Effector memory CD4-positive, alpha-beta T cell (primary cell): ENCODE measurements at regions not wholly inside any gene's neighbourhood (a gene's known extent, or its start where the extent isn't known, plus 50 kb on each side); places are given as distances from the start of the nearest gene placed in this dataset.

ENCODE experiments used
- DNase-seq, 3 donors: peaks; one replicate each; pipeline ENCODE4 v3.0.0-alpha.2; 2020
- H3K27ac ChIP-seq: 2 replicates; pipeline ENCODE4 v1.7.0; 2013; ENCODE audit warnings: mild to moderate bottlenecking, low read length, moderate library complexity; ENCODE audit not compliant: insufficient read depth, poor library complexity, severe bottlenecking
- H3K27me3 ChIP-seq: replicated peaks from 2 replicates; pipeline ENCODE4 v1.7.0; 2013; ENCODE audit warnings: mild to moderate bottlenecking, low read length; ENCODE audit not compliant: insufficient read depth, control insufficient read depth, poor library complexity, severe bottlenecking
- H3K36me3 ChIP-seq: 2 replicates; pipeline ENCODE4 v1.7.0; 2013; ENCODE audit warnings: mild to moderate bottlenecking, low read length, moderate library complexity; ENCODE audit not compliant: control insufficient read depth, insufficient read depth
- H3K4me1 ChIP-seq: 2 replicates; pipeline ENCODE4 v1.7.0; 2013; ENCODE audit warnings: low read length, mild to moderate bottlenecking; ENCODE audit not compliant: control insufficient read depth, insufficient read depth, poor library complexity, severe bottlenecking
- H3K4me3 ChIP-seq: 2 replicates; pipeline ENCODE4 v1.7.0; 2013; ENCODE audit warnings: low read length, low read depth, mild to moderate bottlenecking; ENCODE audit not compliant: insufficient read depth, poor library complexity, severe bottlenecking
- H3K9me3 ChIP-seq: 2 replicates; pipeline ENCODE4 v1.7.0; 2013; ENCODE audit warnings: mild to moderate bottlenecking, low read length, moderate library complexity; ENCODE audit not compliant: control insufficient read depth

DNA sequence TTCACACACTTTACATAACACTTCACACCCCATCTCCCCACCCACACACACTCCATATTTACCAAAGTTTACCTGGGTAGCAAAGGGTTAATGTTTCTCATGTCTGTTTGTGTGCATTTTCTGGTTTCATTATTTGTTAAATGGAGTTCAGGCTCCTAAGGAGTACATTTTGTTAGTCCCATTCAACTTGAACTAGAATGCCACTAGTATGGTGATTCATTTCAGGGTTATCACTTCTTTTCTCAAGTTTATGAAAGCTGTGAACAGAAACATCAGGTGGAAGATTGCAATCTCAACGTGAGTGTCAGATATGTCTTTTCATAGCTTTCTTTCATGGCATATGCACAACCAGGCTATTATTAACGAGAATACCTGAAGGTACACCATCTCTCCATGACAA lies 1027.5 kb downstream of the GATA3 start:
- Histone ChIP-seq H3K9me3 (no peaks in the 10 kb centered on the region), H3K4me1 (no peaks in the 10 kb centered on the region), H3K36me3 (no peaks in the 10 kb centered on the region), H3K27ac (no peak overlapping the region), H3K4me3 (no peak overlapping the region), H3K27me3 (no peaks in the 10 kb centered on the region)
- DNase-seq = no peak

DNA sequence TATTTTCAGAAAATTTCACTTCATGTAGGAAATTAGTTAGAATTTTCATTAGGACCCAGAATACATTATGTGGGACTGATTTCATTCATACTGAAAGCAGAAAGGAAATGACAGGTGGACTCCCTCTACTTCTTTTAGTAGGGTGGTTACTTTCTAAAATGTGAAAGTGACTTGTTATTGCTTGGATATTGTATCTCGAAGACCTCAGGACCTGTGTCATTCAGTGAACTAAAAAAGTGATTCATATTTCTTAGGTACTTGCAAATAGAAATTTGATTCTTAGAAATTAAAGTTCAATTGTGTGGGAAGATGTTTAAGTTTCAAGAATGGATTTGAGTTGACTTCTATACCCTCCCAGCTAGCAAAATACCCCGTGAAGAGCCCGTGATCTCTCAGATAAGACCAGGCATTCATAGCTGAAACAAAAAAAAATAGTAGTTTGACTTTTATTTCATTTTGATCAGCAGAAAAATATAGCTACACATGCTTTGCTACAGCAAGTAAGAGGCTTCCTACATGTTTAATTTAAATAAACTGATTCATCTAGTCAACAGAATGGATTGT lies 1037.1 kb downstream of the GATA3 start:
- Histone ChIP-seq H3K27ac (no peak overlapping the region), H3K4me3 (no peak overlapping the region), H3K9me3 (no peaks in the 10 kb centered on the region), H3K4me1 (peaks cover 4% of the 10 kb centered on the region), H3K27me3 (no peaks in the 10 kb centered on the region), H3K36me3 (no peaks in the 10 kb centered on the region)
- DNase-seq = no peak

DNA sequence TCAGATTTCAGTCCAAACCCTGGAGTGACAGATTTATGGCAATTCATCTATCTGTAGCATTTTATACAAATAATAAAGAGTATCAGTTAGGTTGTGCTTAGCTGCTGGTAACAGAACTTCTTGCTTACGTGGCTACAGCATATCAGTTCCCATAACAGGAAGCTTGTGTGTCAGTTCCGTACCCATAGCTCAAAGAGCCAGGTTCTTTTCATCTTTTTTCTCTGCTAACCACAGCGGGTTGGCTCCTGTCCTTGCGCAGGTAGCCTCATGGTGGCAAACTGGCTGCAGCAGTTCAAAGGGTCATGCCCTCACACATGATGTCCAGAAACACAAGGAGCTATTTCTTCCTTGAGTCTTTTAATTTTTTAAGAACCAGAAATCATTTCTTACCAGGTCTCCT lies 1041.8 kb downstream of the GATA3 start:
- DNase-seq = peak in 2 of 3 donors; percentile 6 to 9
- H3K4me3 ChIP-seq = no peak overlapping the region
- no peaks in the 10 kb centered on the region for H3K36me3 ChIP-seq
- H3K9me3 ChIP-seq = no peaks in the 10 kb centered on the region
- H3K27me3 ChIP-seq = no peaks in the 10 kb centered on the region
- H3K27ac ChIP-seq = peak overlapping the region; percentile 16
- H3K4me1 ChIP-seq = peaks cover 4% of the 10 kb centered on the region

DNA sequence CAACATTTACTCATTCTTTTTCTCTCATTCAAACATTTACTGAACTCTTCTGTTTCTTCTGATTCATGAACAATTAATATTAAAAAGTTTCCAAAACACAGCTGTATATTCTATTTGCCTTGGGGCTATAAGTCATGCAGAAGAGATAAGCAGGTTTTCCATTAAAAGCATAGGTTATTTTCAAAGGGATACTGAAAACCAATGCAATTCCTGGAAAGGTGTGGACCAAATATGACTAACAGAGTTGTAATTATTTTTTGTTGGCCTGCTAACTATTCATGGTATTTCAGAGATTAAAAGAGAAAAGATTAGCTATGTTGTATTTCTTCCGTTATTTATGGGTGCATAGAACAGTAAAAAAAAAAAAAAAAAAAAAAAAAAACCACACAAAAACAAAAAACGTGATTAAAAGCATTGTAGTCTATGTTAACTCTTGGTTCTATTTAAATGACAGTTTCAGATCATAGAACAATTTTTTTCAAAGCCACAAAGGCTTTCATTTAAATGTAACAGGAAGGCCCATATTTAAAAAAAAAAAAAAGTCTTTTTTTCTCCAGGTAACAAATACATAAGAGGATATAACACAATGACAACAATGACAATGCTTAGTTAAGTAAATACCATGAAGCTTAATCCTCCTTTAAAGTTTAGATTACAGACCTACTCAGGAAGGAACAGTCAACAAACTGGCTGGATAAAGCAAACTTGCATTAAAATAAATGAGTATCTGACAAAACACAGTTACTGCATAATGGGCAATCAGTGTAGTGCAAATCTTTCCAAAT lies 1042.9 kb downstream of the GATA3 start:
- H3K4me3 ChIP-seq = no peak overlapping the region
- no peaks in the 10 kb centered on the region for H3K27me3 ChIP-seq
- H3K27ac ChIP-seq = no peak overlapping the region
- no peak for DNase-seq
- no peaks in the 10 kb centered on the region for H3K9me3 ChIP-seq
- H3K36me3 ChIP-seq = no peaks in the 10 kb centered on the region
- H3K4me1 ChIP-seq = peaks cover 4% of the 10 kb centered on the region

DNA sequence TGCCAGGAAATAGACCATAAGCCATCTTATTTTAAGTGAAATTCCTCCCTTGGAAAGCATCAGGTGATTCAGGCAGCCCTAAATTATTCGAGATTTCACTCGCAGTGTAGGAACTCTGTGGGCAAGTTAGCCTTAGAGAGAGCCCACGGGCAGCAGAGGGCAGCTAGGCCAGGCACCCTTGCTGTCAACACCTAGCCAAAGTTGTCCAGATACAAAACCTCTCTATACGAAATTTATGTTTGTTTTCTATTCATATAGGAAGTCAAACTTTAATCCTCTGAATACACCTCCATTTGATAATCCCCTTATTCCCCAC lies 1043.5 kb downstream of the GATA3 start:
- no peaks in the 10 kb centered on the region for H3K27me3 ChIP-seq
- no peak overlapping the region for H3K27ac ChIP-seq
- DNase-seq = no peak
- H3K9me3 ChIP-seq = no peaks in the 10 kb centered on the region
- H3K4me3 ChIP-seq = no peak overlapping the region
- H3K4me1 ChIP-seq = peaks cover 4% of the 10 kb centered on the region
- H3K36me3 ChIP-seq = no peaks in the 10 kb centered on the region

DNA sequence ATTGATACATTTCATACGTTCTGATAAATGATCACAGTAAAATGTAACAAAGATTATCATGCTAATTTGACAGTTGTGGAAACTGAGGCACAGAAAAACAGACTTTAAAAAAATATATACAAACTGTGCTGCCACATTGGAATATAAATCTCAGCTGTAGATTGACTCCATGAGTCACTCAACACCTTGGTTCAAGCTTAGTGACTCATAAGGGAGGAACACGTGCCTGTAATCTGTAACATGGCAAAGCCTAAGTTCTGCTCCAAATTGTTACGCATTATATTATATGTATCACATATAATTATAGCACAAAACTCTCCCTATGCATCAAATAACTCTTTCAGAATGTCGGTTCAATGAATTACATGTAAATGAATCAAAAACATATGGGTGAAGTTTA lies 1047.5 kb downstream of the GATA3 start:
- Histone ChIP-seq H3K4me1 (no peaks in the 10 kb centered on the region), H3K27me3 (no peaks in the 10 kb centered on the region), H3K4me3 (no peak overlapping the region), H3K36me3 (no peaks in the 10 kb centered on the region), H3K9me3 (no peaks in the 10 kb centered on the region), H3K27ac (no peak overlapping the region)
- no peak for DNase-seq

DNA sequence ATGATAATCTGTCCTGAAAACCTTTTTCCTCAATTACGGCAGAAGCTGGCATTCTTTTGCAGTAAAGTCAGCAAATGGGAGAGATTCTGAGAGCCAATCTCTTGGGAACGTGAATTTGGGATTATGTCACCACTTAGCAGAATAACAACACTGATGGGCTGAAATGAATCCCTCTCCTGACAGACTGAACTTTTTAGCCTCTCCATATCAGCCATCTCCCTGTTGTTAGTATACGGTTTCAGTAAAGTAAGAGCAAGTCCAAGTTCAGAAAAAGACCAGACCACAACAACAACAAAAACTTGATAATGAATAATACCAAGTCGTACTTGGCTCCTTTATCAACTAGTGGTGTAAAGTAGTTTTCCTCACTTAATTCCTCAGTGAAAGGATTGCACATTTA lies 1048.8 kb downstream of the GATA3 start:
- H3K4me1 ChIP-seq = no peaks in the 10 kb centered on the region
- H3K27ac ChIP-seq = no peak overlapping the region
- H3K27me3 ChIP-seq = no peaks in the 10 kb centered on the region
- H3K9me3 ChIP-seq = no peaks in the 10 kb centered on the region
- H3K4me3 ChIP-seq = no peak overlapping the region
- H3K36me3 ChIP-seq = no peaks in the 10 kb centered on the region
- DNase-seq = no peak

DNA sequence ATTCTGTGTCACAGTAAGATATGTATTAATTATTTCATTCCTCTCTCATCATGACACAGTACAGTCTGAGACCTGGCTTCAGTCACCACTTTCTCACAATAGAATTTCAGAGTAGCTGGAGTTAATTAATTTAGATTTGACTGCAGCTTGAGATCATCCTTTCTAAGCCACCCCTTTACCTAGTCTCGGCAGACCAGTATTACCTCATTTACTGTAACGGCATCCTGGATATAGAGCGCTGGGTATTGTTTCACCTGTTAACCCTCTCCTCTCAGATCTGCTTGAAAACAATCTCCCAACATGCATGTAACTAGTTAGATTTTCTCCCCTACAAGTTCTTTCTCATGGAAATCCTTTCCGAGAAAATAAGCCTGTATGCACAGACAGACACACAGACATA lies 1057.5 kb downstream of the GATA3 start:
- H3K36me3 ChIP-seq = no peaks in the 10 kb centered on the region
- no peaks in the 10 kb centered on the region for H3K4me1 ChIP-seq
- no peak overlapping the region for H3K27ac ChIP-seq
- no peaks in the 10 kb centered on the region for H3K27me3 ChIP-seq
- H3K4me3 ChIP-seq = no peak overlapping the region
- no peaks in the 10 kb centered on the region for H3K9me3 ChIP-seq
- DNase-seq = no peak

DNA sequence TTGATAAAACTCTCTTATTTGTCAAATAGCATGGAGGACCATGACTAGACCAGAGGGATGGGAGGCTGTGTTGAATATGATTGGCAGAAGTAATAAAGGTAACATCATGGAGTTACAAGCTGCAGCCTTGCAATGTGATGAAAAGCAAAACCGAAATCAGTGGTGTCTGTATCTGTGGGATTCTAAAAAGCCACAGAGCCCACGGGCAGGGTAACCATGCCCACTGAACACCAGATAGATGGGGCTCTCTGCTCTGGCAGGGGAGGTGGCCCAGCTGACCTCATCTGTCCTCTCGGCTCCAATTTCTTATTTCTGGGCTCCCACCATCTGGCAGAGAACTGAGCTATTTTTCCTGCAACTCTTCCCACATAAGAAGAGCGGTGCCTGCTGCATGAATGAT lies 1072.2 kb downstream of the GATA3 start:
- Histone ChIP-seq H3K9me3 (no peaks in the 10 kb centered on the region), H3K27ac (no peak overlapping the region), H3K4me3 (no peak overlapping the region), H3K4me1 (no peaks in the 10 kb centered on the region), H3K27me3 (no peaks in the 10 kb centered on the region), H3K36me3 (no peaks in the 10 kb centered on the region)
- DNase-seq = no peak

DNA sequence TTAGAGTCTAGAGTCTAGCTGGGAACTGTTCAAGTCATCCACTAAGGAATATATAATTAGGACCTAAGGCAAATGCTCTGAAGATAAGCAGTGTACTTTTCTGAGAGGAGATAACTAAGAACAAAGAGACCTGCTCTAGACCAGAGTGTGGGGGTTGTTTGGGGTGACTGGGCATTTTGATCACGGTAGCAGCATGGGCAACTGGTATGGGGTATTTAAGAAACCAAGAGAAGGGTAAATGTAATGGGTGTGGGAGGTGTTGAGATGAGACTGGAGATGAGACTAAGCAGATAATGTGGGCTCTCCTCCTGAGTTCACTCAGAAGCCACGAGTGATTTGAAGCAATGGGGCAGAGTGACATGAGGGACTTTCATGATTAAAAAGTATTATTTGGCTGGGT lies 1082.9 kb downstream of the GATA3 start:
- DNase-seq = no peak
- Histone ChIP-seq H3K9me3 (no peaks in the 10 kb centered on the region), H3K4me1 (no peaks in the 10 kb centered on the region), H3K36me3 (no peaks in the 10 kb centered on the region), H3K4me3 (no peak overlapping the region), H3K27me3 (no peaks in the 10 kb centered on the region), H3K27ac (no peak overlapping the region)
